ENCODE measurements at regions not wholly inside any gene's neighbourhood (a gene's known extent, or its start where the extent isn't known, plus 50 kb on each side); places are given as distances from the start of the nearest gene placed in this dataset.

GRCh38 chr9:30574355-30575151 lies 1809.9 kb upstream of the ACO1 start:
- Mint-ChIP-seq H3K36me3 (no peaks in the 10 kb centered on the region), H3K4me1 (no peaks in the 10 kb centered on the region), H3K9me3 (peaks cover 11 to 12% of the 10 kb centered on the region in 2 donors), H3K27me3 (ENCODE audit: low read depth in 2 of 2) (no peaks in the 10 kb centered on the region), H3K27ac (no peak overlapping the region), H3K4me3 (peak overlapping the region; percentile 49)
- no peaks in the 10 kb centered on the region for H3K4me1 ChIP-seq (ENCODE audit: control insufficient read depth, insufficient read depth, low read length)
- peaks cover 11% of the 10 kb centered on the region for H3K9me3 ChIP-seq (ENCODE audit: control insufficient read depth, insufficient read depth, low read length)
- intact Hi-C loops (cut with micrococcal nuclease), result no loop called here
- DNase-seq, result no peak
- ATAC-seq, result peak in 1 of 3 donors; percentile 64
- no peaks in the 10 kb centered on the region for H3K36me3 ChIP-seq (ENCODE audit: control insufficient read depth, insufficient read depth, low read length)
- no peak overlapping the region for H3K4me3 ChIP-seq (ENCODE audit: low read length)
- H3K27ac ChIP-seq (ENCODE audit: low read length), result no peak overlapping the region
- H3K27me3 ChIP-seq (ENCODE audit: control insufficient read depth, insufficient read depth, low read length), result no peaks in the 10 kb centered on the region
- no peak for TF ChIP-seq CTCF (IDR thresholded peaks at IDR 0.05)
- WGBS (ENCODE audit: insufficient coverage), result 93% methylated on average over 28 of the region's 28 CpGs

GRCh38 chr9:30575218-30575617 lies 1809.2 kb upstream of the ACO1 start:
- no peak overlapping the region for H3K27ac Mint-ChIP-seq
- no peaks in the 10 kb centered on the region for H3K27me3 ChIP-seq (ENCODE audit: control insufficient read depth, insufficient read depth, low read length)
- H3K36me3 Mint-ChIP-seq, result no peaks in the 10 kb centered on the region
- no peak overlapping the region for H3K27ac ChIP-seq (ENCODE audit: low read length)
- H3K4me1 Mint-ChIP-seq, result no peaks in the 10 kb centered on the region
- no peak for TF ChIP-seq CTCF (IDR thresholded peaks at IDR 0.05)
- DNase-seq, result no peak
- H3K27me3 Mint-ChIP-seq (ENCODE audit: low read depth in 2 of 2), result no peaks in the 10 kb centered on the region
- 89% methylated on average over 16 of the region's 16 CpGs for WGBS (ENCODE audit: insufficient coverage)
- peaks cover 11% of the 10 kb centered on the region for H3K9me3 ChIP-seq (ENCODE audit: control insufficient read depth, insufficient read depth, low read length)
- H3K9me3 Mint-ChIP-seq, result peaks cover 9 to 10% of the 10 kb centered on the region in 2 donors
- no peaks in the 10 kb centered on the region for H3K36me3 ChIP-seq (ENCODE audit: control insufficient read depth, insufficient read depth, low read length)
- intact Hi-C loops (cut with micrococcal nuclease), result no loop called here
- H3K4me3 Mint-ChIP-seq, result peak overlapping the region; percentile 49
- no peaks in the 10 kb centered on the region for H3K4me1 ChIP-seq (ENCODE audit: control insufficient read depth, insufficient read depth, low read length)
- ATAC-seq, result no peak
- no peak overlapping the region for H3K4me3 ChIP-seq (ENCODE audit: low read length)

- Mint-ChIP-seq H3K27ac (no peak overlapping the region), H3K4me3 (no peak overlapping the region), H3K27me3 (ENCODE audit: low read depth in 2 of 2) (no peaks in the 10 kb centered on the region), H3K9me3 (peaks cover 7 to 8% of the 10 kb centered on the region in 2 donors), H3K4me1 (no peaks in the 10 kb centered on the region), H3K36me3 (no peaks in the 10 kb centered on the region)
- Histone ChIP-seq H3K4me1 (ENCODE audit: control insufficient read depth, insufficient read depth, low read length) (no peaks in the 10 kb centered on the region), H3K9me3 (ENCODE audit: control insufficient read depth, insufficient read depth, low read length) (peaks cover 11% of the 10 kb centered on the region), H3K27me3 (ENCODE audit: control insufficient read depth, insufficient read depth, low read length) (no peaks in the 10 kb centered on the region), H3K4me3 (ENCODE audit: low read length) (no peak overlapping the region), H3K27ac (ENCODE audit: low read length) (no peak overlapping the region), H3K36me3 (ENCODE audit: control insufficient read depth, insufficient read depth, low read length) (no peaks in the 10 kb centered on the region)
- TF ChIP-seq CTCF (IDR thresholded peaks at IDR 0.05), result no peak
- no peak for DNase-seq
- ATAC-seq, result no peak
- intact Hi-C loops (cut with micrococcal nuclease), result no loop called here
- WGBS (ENCODE audit: insufficient coverage), result 94% methylated on average over 12 of the region's 12 CpGs
Measured at GRCh38 chr9:30575691-30576090, 1808.8 kb upstream of the ACO1 start.

GRCh38 chr9:30579810-30580209 lies 1804.6 kb upstream of the ACO1 start:
- intact Hi-C loops (cut with micrococcal nuclease), result no loop called here
- no peaks in the 10 kb centered on the region for H3K36me3 ChIP-seq (ENCODE audit: control insufficient read depth, insufficient read depth, low read length)
- TF ChIP-seq CTCF (IDR thresholded peaks at IDR 0.05), result no peak
- H3K27ac ChIP-seq (ENCODE audit: low read length), result no peak overlapping the region
- H3K4me3 ChIP-seq (ENCODE audit: low read length), result no peak overlapping the region
- no peaks in the 10 kb centered on the region for H3K4me1 Mint-ChIP-seq
- no peaks in the 10 kb centered on the region for H3K27me3 Mint-ChIP-seq (ENCODE audit: low read depth in 2 of 2)
- peaks cover 8% of the 10 kb centered on the region for H3K9me3 ChIP-seq (ENCODE audit: control insufficient read depth, insufficient read depth, low read length)
- WGBS (ENCODE audit: insufficient coverage), result 100% methylated on average over 1 of the region's 1 CpG
- no peak overlapping the region for H3K27ac Mint-ChIP-seq
- no peak for ATAC-seq
- no peak for DNase-seq
- H3K27me3 ChIP-seq (ENCODE audit: control insufficient read depth, insufficient read depth, low read length), result no peaks in the 10 kb centered on the region
- peaks cover under 1% of the 10 kb centered on the region for H3K36me3 Mint-ChIP-seq
- no peaks in the 10 kb centered on the region for H3K4me1 ChIP-seq (ENCODE audit: control insufficient read depth, insufficient read depth, low read length)
- H3K4me3 Mint-ChIP-seq, result no peak overlapping the region
- H3K9me3 Mint-ChIP-seq, result peaks cover 5 to 11% of the 10 kb centered on the region in 2 donors
